IMR-90 (cell line): ENCODE measurements at regions not wholly inside any gene's neighbourhood (a gene's known extent, or its start where the extent isn't known, plus 50 kb on each side); places are given as distances from the start of the nearest gene placed in this dataset.

Source experiments
- ATAC-seq: fragments of 200-7000 bp; cut with Tn5 transposase; 2 replicates; pipeline ENCODE4 v1.9.1; 2020; ENCODE audit warnings: low read depth, mild to moderate bottlenecking, moderate library complexity
- BruUV-seq: library from RNA; stranded (reverse); fragments of 400-500 nt; replicated peaks from 2 replicates; lab custom pipeline; 2021; lab: Mats Ljungman, UMichigan
- CTCF ChIA-PET: fragments of 300-600 bp; formaldehyde crosslinking; extraction: SDS; loops from one replicate; lab custom pipeline; 2021; ENCODE audit warnings: antibody characterized with exemption; lab: Yijun Ruan, JAX
- POLR2A ChIA-PET: fragments of 300-600 bp; sonication (Branson Sonifier 250); formaldehyde crosslinking; loops from one replicate; lab custom pipeline; 2022; ENCODE audit warnings: antibody characterized with exemption; ENCODE audit not compliant: unreplicated experiment; lab: Charles Lee
- DNase-seq: peaks from one replicate; pipeline ENCODE4 v3.0.0; 2013
- H2AFZ ChIP-seq: replicated peaks from 2 replicates; pipeline ENCODE3; 2013; ENCODE audit warnings: low read length, mild to moderate bottlenecking; ENCODE audit not compliant: poor library complexity
- H2AK5ac ChIP-seq: 2 replicates; pipeline ENCODE4 v1.6.1; 2013; ENCODE audit warnings: low read depth, low read length, inconsistent platforms
- H2AK9ac ChIP-seq: replicated peaks from 2 replicates; pipeline ENCODE3; 2013; ENCODE audit warnings: mild to moderate bottlenecking, low read depth, low read length, moderate library complexity; ENCODE audit not compliant: poor library complexity
- H2BK120ac ChIP-seq: 2 replicates; pipeline ENCODE4 v1.6.1; 2013; ENCODE audit warnings: low read depth, low read length, inconsistent platforms
- H2BK15ac ChIP-seq: 3 replicates; pipeline ENCODE4 v1.6.1; 2013; ENCODE audit warnings: low read depth, low read length, inconsistent platforms
- H2BK20ac ChIP-seq: 2 replicates; pipeline ENCODE4 v1.6.1; 2013; ENCODE audit warnings: low read depth, mild to moderate bottlenecking, inconsistent platforms, low read length, moderate library complexity
- H2BK5ac ChIP-seq: 2 replicates; pipeline ENCODE4 v1.6.1; 2013; ENCODE audit warnings: mild to moderate bottlenecking, low read depth, low read length, inconsistent platforms; ENCODE audit not compliant: poor library complexity, severe bottlenecking
- H3K14ac ChIP-seq: replicated peaks from 2 replicates; pipeline ENCODE4 v1.6.1; 2013; ENCODE audit warnings: low read depth, low read length, inconsistent platforms
- H3K18ac ChIP-seq: 2 replicates; pipeline ENCODE4 v1.6.1; 2013; ENCODE audit warnings: low read depth, low read length, control low read depth
- H3K23ac ChIP-seq: 2 replicates; pipeline ENCODE4 v1.6.1; 2013; ENCODE audit warnings: low read depth, low read length, inconsistent platforms
- H3K27ac ChIP-seq: 2 replicates; pipeline ENCODE4 v1.5.1; 2013; ENCODE audit warnings: mild to moderate bottlenecking, control low read depth, low read length; ENCODE audit not compliant: insufficient read depth
- H3K27me3 ChIP-seq: 2 replicates; pipeline ENCODE4 v1.6.1; 2013; ENCODE audit warnings: low read length; ENCODE audit not compliant: control insufficient read depth, insufficient read depth
- H3K36me3 ChIP-seq: 2 replicates; pipeline ENCODE4 v1.6.1; 2013; ENCODE audit warnings: low read length, mixed read lengths; ENCODE audit not compliant: control insufficient read depth, insufficient read depth
- H3K4ac ChIP-seq: 2 replicates; pipeline ENCODE4 v1.6.1; 2013; ENCODE audit warnings: low read depth, low read length, inconsistent platforms
- H3K4me1 ChIP-seq: 2 replicates; pipeline ENCODE4 v1.6.1; 2013; ENCODE audit warnings: low read length, mixed read lengths; ENCODE audit not compliant: control insufficient read depth, insufficient read depth
- H3K4me2 ChIP-seq: 2 replicates; pipeline ENCODE4 v1.6.1; 2013; ENCODE audit warnings: low read depth, mild to moderate bottlenecking, control low read depth, low read length, moderate library complexity
- H3K4me3 ChIP-seq: 2 replicates; pipeline ENCODE4 v1.5.1; 2013; ENCODE audit warnings: low read depth, mild to moderate bottlenecking, control low read depth, low read length, moderate library complexity; ENCODE audit not compliant: insufficient read depth
- H3K56ac ChIP-seq: 2 replicates; pipeline ENCODE4 v1.6.1; 2013; ENCODE audit warnings: low read length, inconsistent platforms; ENCODE audit not compliant: insufficient read depth; ENCODE audit errors: extremely low read depth
- H3K79me1 ChIP-seq, 2 experiments: 2 replicates each; pipeline ENCODE4 v1.6.1; 2013; ENCODE audit warnings: low read length in 2 of 2, inconsistent platforms in 1 of 2, low read depth in 1 of 2
- H3K9ac ChIP-seq: 2 replicates; pipeline ENCODE4 v1.6.1; 2013; ENCODE audit warnings: low read depth, low read length, control low read depth
- H3K9me1 ChIP-seq: 2 replicates; pipeline ENCODE4 v1.6.1; 2013; ENCODE audit warnings: low read length, inconsistent platforms; ENCODE audit not compliant: insufficient read depth
- H3K9me3 ChIP-seq: 2 replicates; pipeline ENCODE4 v1.6.1; 2013; ENCODE audit warnings: low read length; ENCODE audit not compliant: control insufficient read depth, insufficient read depth
- H4K20me1 ChIP-seq: 2 replicates; pipeline ENCODE4 v1.6.1; 2013; ENCODE audit warnings: low read length, inconsistent platforms; ENCODE audit not compliant: insufficient read depth
- H4K5ac ChIP-seq: 2 replicates; pipeline ENCODE4 v1.6.1; 2013; ENCODE audit warnings: mild to moderate bottlenecking, low read depth, low read length, control low read depth
- H4K8ac ChIP-seq, 2 experiments: 2 replicates each; pipeline ENCODE4 v1.6.1; 2013; ENCODE audit warnings: low read depth in 2 of 2, low read length in 2 of 2, control low read depth in 1 of 2, inconsistent platforms in 1 of 2
- H4K91ac ChIP-seq: 2 replicates; pipeline ENCODE4 v1.6.1; 2013; ENCODE audit warnings: low read depth, low read length, inconsistent platforms; ENCODE audit not compliant: insufficient read depth
- BHLHE40 ChIP-seq: fragments of 150-350 bp; IDR thresholded peaks from 2 replicates; pipeline ENCODE4 v1.6.1; 2016; ENCODE audit warnings: mild to moderate bottlenecking, low read depth, low read length
- CEBPB ChIP-seq: IDR thresholded peaks from 2 replicates; pipeline ENCODE4 v1.6.1; 2012; ENCODE audit warnings: low read depth, low read length, improper control_type of control experiment
- CHD1 ChIP-seq: IDR thresholded peaks from 2 replicates; pipeline ENCODE4 v1.6.1; 2012; ENCODE audit warnings: low read depth, low read length, improper control_type of control experiment
- ELK1 ChIP-seq: fragments of 150-350 bp; IDR thresholded peaks from 2 replicates; pipeline ENCODE4 v1.6.1; 2016; ENCODE audit warnings: low read depth, mild to moderate bottlenecking, low read length, moderate library complexity, borderline replicate concordance
- MAFK ChIP-seq: IDR thresholded peaks from 2 replicates; pipeline ENCODE4 v1.6.1; 2012; ENCODE audit warnings: low read depth, low read length, improper control_type of control experiment
- MXI1 ChIP-seq: IDR thresholded peaks from 2 replicates; pipeline ENCODE4 v1.6.1; 2012; ENCODE audit warnings: low read depth, mild to moderate bottlenecking, low read length, moderate library complexity, borderline replicate concordance
- NFE2L2 ChIP-seq: fragments of 150-350 bp; IDR thresholded peaks from 2 replicates; pipeline ENCODE4 v1.6.1; 2016; ENCODE audit warnings: low read depth, mild to moderate bottlenecking, low read length
- RAD21 ChIP-seq: IDR thresholded peaks from 2 replicates; pipeline ENCODE4 v1.6.1; 2012; ENCODE audit warnings: low read length, improper control_type of control experiment
- SMC3 ChIP-seq: fragments of 150-350 bp; IDR thresholded peaks from 2 replicates; pipeline ENCODE4 v1.6.1; 2016; ENCODE audit warnings: low read depth, mild to moderate bottlenecking, antibody characterized with exemption, low read length, moderate library complexity
- WGBS, 2 experiments: methylation state at CpG; one replicate each; pipeline versions ENCODE4 v1.1.5 to v1.1.7; 2013; ENCODE audit warnings: missing lambda C conversion rate in 2 of 2; ENCODE audit not compliant: insufficient read length in 1 of 2; ENCODE audit errors: extremely low coverage in 2 of 2; 5-methylcytosine and 5-hydroxymethylcytosine counted together
- dilution Hi-C: fragments of 300-500 bp; cut with HindIII; formaldehyde crosslinking; loops from one replicate; pipeline ENCODE4 v1.14.3; 2018; ENCODE audit warnings: low sequenced_read_pairs; ENCODE audit not compliant: unreplicated experiment
- in situ Hi-C: fragments of 300-500 bp; cut with MboI; formaldehyde crosslinking; loops from 3 replicates; pipeline ENCODE4 v1.14.3; 2019; ENCODE audit warnings: low sequenced_read_pairs, inconsistent platforms, mixed read lengths
- intact Hi-C: fragments of 100-400 bp; cut with micrococcal nuclease; formaldehyde crosslinking; loops from 2 replicates; pipeline ENCODE4 v1.10.0; 2022

- DNase-seq: no peak
- ATAC-seq: no peak
- no TSS peak for BruUV-seq
- no peak overlapping the region; the same call in 1 of the 2 replicates for H3K14ac ChIP-seq
- no peak overlapping the region; a peak in 1 of 4 replicates for H4K8ac ChIP-seq
- in situ Hi-C loops (no loop called here), intact Hi-C loops (no loop called here), dilution Hi-C loops (no loop called here)
- no peak overlapping the region for H3K56ac ChIP-seq
- no peak overlapping the region; the same call in 2 of the 3 replicates for H2BK15ac ChIP-seq
- no peak overlapping the region for H3K27ac ChIP-seq
- H2BK20ac ChIP-seq: 0 out of 2 replicates have a peak overlapping the region, but pooled peaks have one; percentile 7
- no peak overlapping the region for H3K18ac ChIP-seq
- CTCF ChIA-PET: no interaction called here
- H3K4me1 ChIP-seq: no peaks in the 10 kb centered on the region
- H3K9me3 ChIP-seq: no peaks in the 10 kb centered on the region
- 0 out of 2 replicates have a peak, but pooled peaks cover 4% of the 10 kb centered on the region for H3K9me1 ChIP-seq
- no peak overlapping the region for H3K4me3 ChIP-seq
- no peak overlapping the region for H2AFZ ChIP-seq
- no peaks in the 10 kb centered on the region for H3K27me3 ChIP-seq
- H2AK9ac ChIP-seq: peak overlapping the region; percentile 50
- H4K5ac ChIP-seq: no peak overlapping the region; the same call in 1 of the 2 replicates
- TF ChIP-seq RAD21 (no peak), NFE2L2 (no peak), ELK1 (no peak), SMC3 (no peak), MXI1 (no peak), BHLHE40 (no peak), CHD1 (no peak), CEBPB (no peak), MAFK (no peak)
- H3K9ac ChIP-seq: no peak overlapping the region
- H2BK5ac ChIP-seq: no peak overlapping the region
- no peaks in the 10 kb centered on the region for H3K79me1 ChIP-seq
- no peak overlapping the region for H3K23ac ChIP-seq
- H3K36me3 ChIP-seq: no peaks in the 10 kb centered on the region
- H3K4ac ChIP-seq: no peak overlapping the region; the same call in 1 of the 2 replicates
- peak overlapping the region; percentile 3; the same call in 1 of the 2 replicates for H2AK5ac ChIP-seq
- no peak overlapping the region for H3K4me2 ChIP-seq
- no peak overlapping the region for H2BK120ac ChIP-seq
- H4K91ac ChIP-seq: no peak overlapping the region
- 100% methylated on average over 2 of the region's 11 CpGs; no CpG with 5 or more reads in 1 of the 2 experiments for WGBS, 2 experiments
- POLR2A ChIA-PET: no interaction called here
- no peaks in the 10 kb centered on the region for H4K20me1 ChIP-seq
These were observed 902.9 kb downstream of the LTN1 start for GRCh38 chr21:28089599-28090441.
